Tibial artery (tissue), 4 donors: ENCODE measurements at regions not wholly inside any gene's neighbourhood (a gene's known extent, or its start where the extent isn't known, plus 50 kb on each side); places are given as distances from the start of the nearest gene placed in this dataset.

Experiments used
- DNase-seq, 2 donors: peaks; one replicate each; pipeline ENCODE4 v3.0.0-alpha.2; 2019
- H3K27ac ChIP-seq, 2 donors: fragments of 200-600 bp; sonication (generic) in 1 of 2; 1 replicate in 1 of 2; 2 replicates in 1 of 2; pipeline ENCODE4 v1.5.1; 2018 to 2019; ENCODE audit warnings: mild to moderate bottlenecking in 1 of 2
- H3K27me3 ChIP-seq, 2 donors: fragments of 200-600 bp; sonication (generic) in 1 of 2; one replicate each; pipeline versions ENCODE4 v1.5.1 to v1.6.0; 2016 to 2019
- H3K36me3 ChIP-seq, 3 donors: fragments of 200-600 bp; sonication (generic) in 2 of 3; one replicate each; pipeline ENCODE4 v1.5.1; 2016 to 2019; ENCODE audit warnings: mild to moderate bottlenecking in 2 of 3
- H3K4me1 ChIP-seq, 4 donors: fragments of 200-600 bp; sonication (generic) in 2 of 4; 1 replicate in 3 of 4; 2 replicates in 1 of 4; pipeline ENCODE4 v1.5.1; 2016 to 2019
- H3K4me3 ChIP-seq, 2 donors: fragments of 200-600 bp; sonication (generic) in 1 of 2; 1 replicate in 1 of 2; 2 replicates in 1 of 2; pipeline ENCODE4 v1.5.1; 2018 to 2019; ENCODE audit warnings: mild to moderate bottlenecking in 2 of 2
- H3K9me3 ChIP-seq, 3 donors: fragments of 200-600 bp; sonication (generic) in 1 of 3; one replicate each; pipeline ENCODE4 v1.5.1; 2016 to 2019
- CTCF ChIP-seq, 2 experiments: fragments of 200-600 bp in 1 of 2; fragments of 450-650 bp in 1 of 2; IDR thresholded peaks; one replicate each; pipeline ENCODE4 v1.5.1; 2017 to 2019; ENCODE audit warnings: antibody characterized with exemption in 2 of 2, mild to moderate bottlenecking in 1 of 2, moderate library complexity in 1 of 2
- intact Hi-C: fragments of 100-400 bp; cut with DNase I; formaldehyde crosslinking; loops from one replicate; pipeline ENCODE4 v1.15.0; 2023; ENCODE audit warnings: low total_unique reads

DNA sequence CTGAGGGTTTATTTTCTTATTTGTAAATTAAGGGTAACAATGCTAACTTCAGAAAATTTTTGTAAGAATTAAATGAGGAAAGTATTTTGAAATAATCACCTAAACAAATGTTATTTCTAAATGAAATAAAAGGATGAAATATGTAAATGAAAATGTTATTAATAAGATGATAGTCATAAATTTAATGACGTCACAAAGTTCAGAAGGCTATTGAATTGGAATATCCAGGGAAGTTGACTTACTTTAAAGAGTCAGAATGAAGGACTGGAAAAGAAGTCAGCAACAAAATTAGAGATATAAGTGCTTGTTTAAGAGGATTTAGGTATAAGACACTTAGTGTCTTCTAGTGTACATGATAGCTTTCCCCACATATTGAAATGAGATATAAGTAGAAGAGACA, 732.6 kb upstream of the CDH7 start:
- intact Hi-C loops, result no loop called here
- H3K27me3 ChIP-seq, result no peaks in the 10 kb centered on the region
- no peaks in the 10 kb centered on the region for H3K4me1 ChIP-seq
- no peaks in the 10 kb centered on the region for H3K9me3 ChIP-seq
- no peak overlapping the region for H3K27ac ChIP-seq
- DNase-seq, result no peak
- TF ChIP-seq CTCF (IDR thresholded peaks at IDR 0.05), result no peak
- H3K4me3 ChIP-seq, result no peak overlapping the region
- no peaks in the 10 kb centered on the region for H3K36me3 ChIP-seq

DNA sequence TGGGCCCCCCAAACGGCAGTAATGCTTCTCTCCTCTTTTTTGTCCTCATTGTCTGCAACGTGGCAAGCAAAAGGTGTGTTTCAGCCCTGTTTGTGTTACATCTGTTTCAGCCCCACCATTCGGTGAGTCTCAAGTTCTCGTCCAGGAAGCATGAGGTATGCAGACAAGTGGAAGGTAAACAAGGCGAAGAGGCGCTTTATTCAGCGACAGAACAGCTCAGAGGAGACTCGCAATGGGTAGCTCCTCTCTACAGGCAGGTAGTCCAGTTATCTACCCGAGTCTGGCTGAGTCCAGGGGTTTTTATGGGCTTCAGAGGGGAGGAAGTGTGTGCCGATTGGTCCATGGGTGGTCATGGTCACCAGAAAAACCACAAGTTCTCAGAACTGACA, 733.4 kb upstream of the CDH7 start:
- intact Hi-C loops, result no loop called here
- no peak for TF ChIP-seq CTCF (IDR thresholded peaks at IDR 0.05)
- H3K4me3 ChIP-seq, result no peak overlapping the region

DNA sequence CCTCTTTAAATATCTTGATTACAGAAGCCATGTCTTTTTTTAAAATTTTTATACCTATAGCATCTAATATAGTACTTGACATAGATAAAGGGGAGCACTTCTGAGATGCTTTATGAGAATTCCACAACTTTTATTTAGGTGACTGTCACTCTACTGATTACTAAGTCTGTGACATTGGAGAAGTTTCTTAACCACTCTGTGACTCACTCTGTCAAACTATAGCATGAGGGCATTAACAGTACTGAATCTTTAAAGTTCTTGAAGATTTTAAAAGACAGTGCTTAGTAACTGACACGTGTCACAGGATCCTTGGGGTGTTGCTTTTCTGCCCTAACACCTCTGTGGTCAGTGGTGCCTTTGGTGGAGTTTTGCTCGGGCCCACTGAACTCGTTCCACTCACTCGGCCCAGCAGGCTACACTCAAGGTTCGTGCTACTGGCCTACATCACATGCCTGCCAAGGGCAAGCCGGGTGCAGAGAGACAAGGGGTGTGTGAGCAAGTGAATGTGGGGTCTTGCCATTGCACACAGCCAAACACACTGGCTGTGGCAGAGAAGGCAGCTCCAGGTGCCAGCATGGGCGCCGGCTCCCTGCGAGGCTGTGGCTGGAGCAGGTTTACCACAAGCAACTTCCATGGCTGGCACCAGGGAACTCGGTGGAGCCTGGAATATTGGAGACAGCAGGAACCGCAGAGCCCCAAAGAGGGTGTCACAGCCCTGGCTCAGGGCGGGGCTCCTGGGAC, 734.0 kb upstream of the CDH7 start:
- no peak overlapping the region for H3K4me3 ChIP-seq
- intact Hi-C loops, result no loop called here
- DNase-seq, result no peak
- no peak for TF ChIP-seq CTCF (IDR thresholded peaks at IDR 0.05)
- H3K4me1 ChIP-seq, result no peaks in the 10 kb centered on the region
- H3K36me3 ChIP-seq, result no peaks in the 10 kb centered on the region
- no peaks in the 10 kb centered on the region for H3K27me3 ChIP-seq
- no peak overlapping the region for H3K27ac ChIP-seq
- no peaks in the 10 kb centered on the region for H3K9me3 ChIP-seq

More for the DNA sequence above, 733.4 kb upstream of the CDH7 start:
- no peaks in the 10 kb centered on the region for H3K9me3 ChIP-seq
- no peak overlapping the region for H3K27ac ChIP-seq
- no peak for DNase-seq
- H3K4me1 ChIP-seq, result no peaks in the 10 kb centered on the region
- no peaks in the 10 kb centered on the region for H3K27me3 ChIP-seq
- H3K36me3 ChIP-seq, result no peaks in the 10 kb centered on the region

DNA sequence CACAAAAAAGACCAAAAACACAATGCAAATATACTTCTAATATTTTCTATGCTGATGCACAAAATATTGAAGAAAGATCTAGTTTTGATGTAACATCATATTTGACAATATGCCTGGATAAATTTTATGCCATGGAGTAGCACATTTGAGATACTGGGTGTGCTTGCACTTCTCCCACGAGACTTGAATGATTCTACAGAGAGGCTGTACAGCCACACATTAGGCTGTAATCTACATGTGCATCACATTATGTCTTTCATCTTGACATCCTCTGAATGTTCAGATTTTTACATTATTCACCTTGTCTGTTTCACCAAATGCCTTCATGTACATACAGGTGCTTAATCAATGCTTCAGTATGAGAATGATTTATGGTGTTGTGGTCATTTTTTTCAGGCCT, 756.4 kb upstream of the CDH7 start:
- TF ChIP-seq CTCF (IDR thresholded peaks at IDR 0.05), result no peak
- no peaks in the 10 kb centered on the region for H3K4me1 ChIP-seq
- no peaks in the 10 kb centered on the region for H3K36me3 ChIP-seq
- no peaks in the 10 kb centered on the region for H3K9me3 ChIP-seq
- H3K4me3 ChIP-seq, result no peak overlapping the region
- intact Hi-C loops, result no loop called here
- H3K27ac ChIP-seq, result no peak overlapping the region
- H3K27me3 ChIP-seq, result no peaks in the 10 kb centered on the region
- DNase-seq, result no peak

DNA sequence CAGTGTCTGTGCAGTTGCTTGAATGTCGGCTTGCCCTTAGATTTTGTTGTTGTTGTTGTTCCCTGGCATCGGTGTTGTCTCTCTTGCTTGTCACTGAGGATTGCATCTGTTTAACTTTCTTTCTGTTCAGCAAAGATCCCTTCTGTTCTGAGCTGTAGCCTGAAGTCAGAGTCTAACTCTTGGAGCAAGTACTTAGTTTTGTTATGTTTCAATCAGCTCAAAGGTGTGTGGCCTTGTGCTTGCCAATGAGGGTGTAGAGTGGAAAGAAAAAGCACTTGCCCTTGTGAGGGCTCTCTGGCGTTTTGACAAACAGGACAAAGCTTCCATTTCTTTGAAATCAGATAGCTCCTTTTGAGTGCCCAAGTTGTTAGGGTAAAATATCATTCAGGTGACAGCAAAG, 757.1 kb upstream of the CDH7 start:
- no peak for DNase-seq
- Histone ChIP-seq H3K36me3 (no peaks in the 10 kb centered on the region), H3K4me1 (no peaks in the 10 kb centered on the region), H3K27me3 (no peaks in the 10 kb centered on the region), H3K9me3 (no peaks in the 10 kb centered on the region), H3K4me3 (no peak overlapping the region), H3K27ac (no peak overlapping the region)
- intact Hi-C loops, result no loop called here
- TF ChIP-seq CTCF (IDR thresholded peaks at IDR 0.05), result no peak

GRCh38 chr18:64992654-64993053, 758.2 kb upstream of the CDH7 start:
- no peaks in the 10 kb centered on the region for H3K4me1 ChIP-seq
- H3K9me3 ChIP-seq, result no peaks in the 10 kb centered on the region
- H3K36me3 ChIP-seq, result no peaks in the 10 kb centered on the region
- no peak overlapping the region for H3K4me3 ChIP-seq
- intact Hi-C loops, result no loop called here
- no peak overlapping the region for H3K27ac ChIP-seq
- no peaks in the 10 kb centered on the region for H3K27me3 ChIP-seq
- TF ChIP-seq CTCF (IDR thresholded peaks at IDR 0.05), result no peak
- no peak for DNase-seq
